Small intestine (tissue), 7 donors: ENCODE measurements at regions not wholly inside any gene's neighbourhood (a gene's known extent, or its start where the extent isn't known, plus 50 kb on each side); places are given as distances from the start of the nearest gene placed in this dataset.
A peak's percentile ranks its signal among the peaks of the same experiment; 100 is the strongest.

ENCODE experiments used
- DNase-seq, 2 donors: peaks; one replicate each; pipeline versions ENCODE4 v3.0.0 to v3.0.0-alpha.2; 2013
- FAIRE-seq: peaks from 2 replicates; lab custom pipeline; 2012; peaks lifted over from hg19 to GRCh38; lab: Jason Lieb, UNC
- H3K27ac ChIP-seq, 3 donors: one replicate each; pipeline ENCODE4 v1.5.1; 2013; ENCODE audit warnings: low read length in 2 of 3, mild to moderate bottlenecking in 2 of 3, control low read depth in 1 of 3, inconsistent platforms in 1 of 3, low read depth in 1 of 3, moderate library complexity in 1 of 3
- H3K27me3 ChIP-seq, 3 donors: one replicate each; pipeline ENCODE4 v1.6.1; 2013; ENCODE audit warnings: low read length in 3 of 3, inconsistent platforms in 1 of 3; ENCODE audit not compliant: control insufficient read depth in 3 of 3, insufficient read depth in 3 of 3
- H3K36me3 ChIP-seq, 3 donors: one replicate each; pipeline ENCODE4 v1.6.1; 2013; ENCODE audit warnings: low read length in 3 of 3, inconsistent platforms in 1 of 3, low read depth in 1 of 3, mild to moderate bottlenecking in 1 of 3, moderate library complexity in 1 of 3; ENCODE audit not compliant: control insufficient read depth in 3 of 3, insufficient read depth in 2 of 3
- H3K4me1 ChIP-seq, 3 donors: one replicate each; pipeline ENCODE4 v1.6.1; 2013; ENCODE audit warnings: low read length in 2 of 3, inconsistent platforms in 1 of 3, low read depth in 1 of 3, mild to moderate bottlenecking in 1 of 3, moderate library complexity in 1 of 3; ENCODE audit not compliant: control insufficient read depth in 3 of 3, insufficient read depth in 2 of 3
- H3K4me3 ChIP-seq, 3 donors: one replicate each; pipeline ENCODE4 v1.5.1; 2013; ENCODE audit warnings: low read length in 3 of 3, control low read depth in 1 of 3, inconsistent platforms in 1 of 3, low read depth in 1 of 3, mild to moderate bottlenecking in 1 of 3, moderate library complexity in 1 of 3
- H3K9me3 ChIP-seq, 2 donors: one replicate each; pipeline ENCODE4 v1.6.1; 2013; ENCODE audit warnings: low read depth in 1 of 2, low read length in 1 of 2; ENCODE audit not compliant: control insufficient read depth in 2 of 2, insufficient read depth in 1 of 2
- WGBS, 3 donors: extraction: QIAGEN DNeasy Blood & Tissue Kit; methylation state at CpG; one replicate each; pipeline ENCODE4 v1.1.7; 2013; 5-methylcytosine and 5-hydroxymethylcytosine counted together
- donor health status: healthy with polysubstance abuse.
- donor health status: control.
- donor health status: control.
- donor health status: Bipolar disorder and iron deficiency.
- donor health status: healthy.

- no peak overlapping the region for H3K27ac ChIP-seq
- no peaks in the 10 kb centered on the region for H3K36me3 ChIP-seq
- H3K4me3 ChIP-seq, result no peak overlapping the region
- H3K27me3 ChIP-seq, result no peaks in the 10 kb centered on the region
- H3K9me3 ChIP-seq, result peaks cover 0 to 10% of the 10 kb centered on the region in 2 donors
- DNase-seq (no peak), FAIRE-seq (no peak)
- 70 to 82% (median 78%) methylated on average over 8 of the region's 8 CpGs for WGBS, 3 donors
- H3K4me1 ChIP-seq, result no peaks in the 10 kb centered on the region
Observed at GRCh38 chr10:75347186-75347585, 54.4 kb downstream of the ZNF503 start.

DNA sequence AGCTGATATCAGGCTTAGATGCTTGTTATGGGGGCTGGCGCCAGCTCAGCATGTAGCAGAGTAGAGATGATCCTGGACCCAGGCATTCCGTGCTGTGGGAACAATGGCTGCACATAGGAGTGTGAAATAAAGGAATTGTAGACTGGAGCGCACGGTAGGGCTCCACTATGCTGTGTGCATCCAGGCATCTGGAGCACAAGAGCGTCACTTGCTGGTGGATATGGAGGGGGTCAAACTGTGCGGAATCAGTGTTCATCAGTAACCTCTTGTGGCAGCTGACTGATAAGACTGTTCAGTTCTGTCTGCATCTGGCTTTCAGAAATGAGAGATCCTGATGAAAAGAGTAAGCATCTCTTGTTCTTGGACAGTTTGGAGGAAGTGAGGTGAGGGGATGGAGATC lies 55.8 kb downstream of the ZNF503 start:
- Histone ChIP-seq H3K36me3 (no peaks in the 10 kb centered on the region), H3K4me1 (no peaks in the 10 kb centered on the region), H3K4me3 (no peak overlapping the region), H3K27ac (no peak overlapping the region), H3K27me3 (no peaks in the 10 kb centered on the region), H3K9me3 (peaks cover 0 to 10% of the 10 kb centered on the region in 2 donors)
- no peak for DNase-seq
- 92 to 94% (median 94%) methylated on average over 6 of the region's 6 CpGs for WGBS, 3 donors
- no peak for FAIRE-seq

- no peak overlapping the region for H3K4me3 ChIP-seq
- no peaks in the 10 kb centered on the region for H3K27me3 ChIP-seq
- H3K36me3 ChIP-seq, result no peaks in the 10 kb centered on the region
- WGBS, 3 donors, result 84 to 97% (median 84%) methylated on average over 5 of the region's 5 CpGs
- no peak overlapping the region for H3K27ac ChIP-seq
- H3K9me3 ChIP-seq, result peaks cover 0 to 10% of the 10 kb centered on the region in 2 donors
- H3K4me1 ChIP-seq, result no peaks in the 10 kb centered on the region
- FAIRE-seq (no peak), DNase-seq (no peak)
Observed at GRCh38 chr10:75344170-75344569, 57.4 kb downstream of the ZNF503 start.

DNA sequence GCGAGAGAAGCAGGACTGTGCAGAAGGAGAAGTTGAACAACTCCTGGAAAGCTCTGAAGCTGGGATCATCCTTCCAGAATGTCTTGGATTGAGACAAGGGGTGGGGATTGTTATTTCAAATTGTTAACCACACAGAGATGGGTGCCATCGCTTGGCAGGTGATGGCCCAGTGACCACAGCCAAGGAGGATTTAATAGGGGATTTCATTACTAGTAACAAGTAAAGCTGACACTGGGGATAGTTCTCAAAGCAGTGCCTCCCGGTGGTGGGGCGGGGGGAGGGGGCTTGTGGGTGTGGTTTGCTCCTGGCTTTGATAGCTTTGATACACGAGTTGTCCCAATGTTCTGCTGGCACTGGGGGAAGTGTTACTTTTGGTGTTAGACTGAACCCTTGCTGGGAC lies 59.2 kb downstream of the ZNF503 start:
- Histone ChIP-seq H3K4me3 (no peak overlapping the region), H3K27ac (no peak overlapping the region), H3K27me3 (no peaks in the 10 kb centered on the region), H3K4me1 (no peaks in the 10 kb centered on the region), H3K36me3 (no peaks in the 10 kb centered on the region), H3K9me3 (peaks cover 0 to 10% of the 10 kb centered on the region in 2 donors)
- WGBS, 3 donors, result 73 to 85% (median 81%) methylated on average over 5 of the region's 5 CpGs
- FAIRE-seq, result no peak
- DNase-seq, result no peak

GRCh38 chr10:75335983-75336382 lies 65.6 kb downstream of the ZNF503 start:
- no peak overlapping the region for H3K4me3 ChIP-seq
- FAIRE-seq (no peak), DNase-seq (no peak)
- no peak overlapping the region for H3K27ac ChIP-seq
- H3K4me1 ChIP-seq, result no peaks in the 10 kb centered on the region
- H3K36me3 ChIP-seq, result no peaks in the 10 kb centered on the region
- no peaks in the 10 kb centered on the region for H3K9me3 ChIP-seq
- no peaks in the 10 kb centered on the region for H3K27me3 ChIP-seq

- DNase-seq (peak in 1 of 2 donors; percentile 34), FAIRE-seq (no peak)
- no peaks in the 10 kb centered on the region for H3K36me3 ChIP-seq
- H3K4me3 ChIP-seq, result no peak overlapping the region
- no peaks in the 10 kb centered on the region for H3K9me3 ChIP-seq
- H3K27me3 ChIP-seq, result no peaks in the 10 kb centered on the region
- no peak overlapping the region for H3K27ac ChIP-seq
- H3K4me1 ChIP-seq, result no peaks in the 10 kb centered on the region
- WGBS, 3 donors, result 11 to 47% (median 33%) methylated on average over 1 of the region's 1 CpG
Observed at GRCh38 chr10:75335191-75335590, 66.4 kb downstream of the ZNF503 start.

DNA sequence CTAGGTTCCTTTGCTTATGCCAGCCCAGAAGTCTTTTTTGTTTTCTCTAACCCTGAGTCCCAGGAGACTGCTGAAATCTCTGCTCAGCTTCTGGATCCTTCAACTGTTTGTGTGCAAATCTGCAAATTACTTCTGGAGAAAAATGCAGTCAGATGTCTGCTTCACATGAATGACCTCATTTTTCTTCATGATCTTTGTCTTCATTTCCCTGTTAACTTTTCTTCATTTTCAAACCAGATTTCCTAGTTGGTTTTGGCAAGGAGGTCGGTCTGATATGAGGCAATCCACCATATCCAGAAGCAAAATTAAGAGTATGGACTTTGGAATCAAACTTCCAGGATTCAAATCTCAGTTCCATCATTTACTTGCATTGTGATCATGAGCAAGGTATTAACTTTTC lies 66.8 kb downstream of the ZNF503 start:
- Histone ChIP-seq H3K4me3 (no peak overlapping the region), H3K27ac (no peak overlapping the region), H3K9me3 (no peaks in the 10 kb centered on the region), H3K36me3 (no peaks in the 10 kb centered on the region), H3K4me1 (no peaks in the 10 kb centered on the region), H3K27me3 (no peaks in the 10 kb centered on the region)
- FAIRE-seq, result no peak
- DNase-seq, result peak in 1 of 2 donors; percentile 20
- 9 to 37% (median 23%) methylated on average over 1 of the region's 1 CpG for WGBS, 3 donors

- no peaks in the 10 kb centered on the region for H3K4me1 ChIP-seq
- 97 to 100% (median 100%) methylated on average over 1 of the region's 1 CpG for WGBS, 3 donors
- FAIRE-seq (no peak), DNase-seq (no peak)
- no peaks in the 10 kb centered on the region for H3K36me3 ChIP-seq
- no peak overlapping the region for H3K27ac ChIP-seq
- no peaks in the 10 kb centered on the region for H3K9me3 ChIP-seq
- H3K27me3 ChIP-seq, result no peaks in the 10 kb centered on the region
- no peak overlapping the region for H3K4me3 ChIP-seq
Observed at GRCh38 chr10:75332081-75332480, 69.5 kb downstream of the ZNF503 start.

GRCh38 chr10:75331081-75331480 lies 70.5 kb downstream of the ZNF503 start:
- 91 to 97% (median 93%) methylated on average over 1 of the region's 1 CpG for WGBS, 3 donors
- no peak for FAIRE-seq
- no peak for DNase-seq
- Histone ChIP-seq H3K4me1 (no peaks in the 10 kb centered on the region), H3K27ac (no peak overlapping the region), H3K9me3 (no peaks in the 10 kb centered on the region), H3K4me3 (no peak overlapping the region), H3K27me3 (no peaks in the 10 kb centered on the region), H3K36me3 (no peaks in the 10 kb centered on the region)
